ENCODE measurements at regions not wholly inside any gene's neighbourhood (a gene's known extent, or its start where the extent isn't known, plus 50 kb on each side); places are given as distances from the start of the nearest gene placed in this dataset.

GRCh38 chr9:117516676-117517632, 102.1 kb upstream of the ASTN2 start:
- TF ChIP-seq CTCF (IDR thresholded peaks at IDR 0.05; ENCODE audit: borderline replicate concordance, insufficient read depth, low read depth, low read length), result no peak
- H3K4me3 ChIP-seq (ENCODE audit: low read depth, low read length), result no peak overlapping the region

GRCh38 chr9:117511852-117512481, 97.1 kb upstream of the ASTN2 start:
- no peak for TF ChIP-seq CTCF (IDR thresholded peaks at IDR 0.05; ENCODE audit: borderline replicate concordance, insufficient read depth, low read depth, low read length)
- no peak overlapping the region for H3K4me3 ChIP-seq (ENCODE audit: low read depth, low read length)

GRCh38 chr9:117496307-117496706, 81.5 kb upstream of the ASTN2 start:
- no peak overlapping the region for H3K4me3 ChIP-seq (ENCODE audit: low read depth, low read length)
- TF ChIP-seq CTCF (IDR thresholded peaks at IDR 0.05; ENCODE audit: borderline replicate concordance, insufficient read depth, low read depth, low read length), result no peak

GRCh38 chr9:117494401-117495090, 79.7 kb upstream of the ASTN2 start:
- TF ChIP-seq CTCF (IDR thresholded peaks at IDR 0.05; ENCODE audit: borderline replicate concordance, insufficient read depth, low read depth, low read length), result no peak
- H3K4me3 ChIP-seq (ENCODE audit: low read depth, low read length), result no peak overlapping the region

DNA sequence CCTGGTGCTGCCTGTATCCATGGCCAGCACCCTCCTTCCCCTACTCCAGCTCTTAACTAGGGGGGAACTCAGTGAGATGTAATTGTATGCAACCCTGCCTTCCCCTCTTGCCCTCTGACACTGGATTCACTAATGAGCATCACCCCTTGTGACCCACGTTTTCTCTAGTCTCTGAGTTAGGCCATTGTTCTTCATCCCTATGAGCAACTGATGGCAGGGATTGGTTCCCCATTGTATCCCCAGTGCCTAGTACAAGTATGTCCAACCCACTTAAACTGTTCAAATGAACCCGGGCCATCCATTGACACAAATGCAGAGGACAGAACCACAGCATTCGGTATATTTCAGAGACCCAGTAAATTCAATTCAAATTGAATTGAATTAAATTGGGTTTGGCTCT, 77.6 kb upstream of the ASTN2 start:
- no peak for TF ChIP-seq CTCF (IDR thresholded peaks at IDR 0.05; ENCODE audit: borderline replicate concordance, insufficient read depth, low read depth, low read length)
- H3K4me3 ChIP-seq (ENCODE audit: low read depth, low read length), result no peak overlapping the region

GRCh38 chr9:117491491-117491890, 76.6 kb upstream of the ASTN2 start:
- no peak for TF ChIP-seq CTCF (IDR thresholded peaks at IDR 0.05; ENCODE audit: borderline replicate concordance, insufficient read depth, low read depth, low read length)

More at GRCh38 chr9:117491491-117491890, 76.6 kb upstream of the ASTN2 start:
- H3K4me3 ChIP-seq (ENCODE audit: low read depth, low read length), result no peak overlapping the region
